GM18520 (cell line): ENCODE measurements at regions not wholly inside any gene's neighbourhood (a gene's known extent, or its start where the extent isn't known, plus 50 kb on each side); places are given as distances from the start of the nearest gene placed in this dataset.

Experiments used
- ATAC-seq: cut with Tn5 transposase; IDR thresholded peaks from one replicate; pipeline ENCODE4 v1.9.1; 2021; ENCODE audit not compliant: unreplicated experiment

- ATAC-seq: no peak
Observed at GRCh38 chr7:131900785-131901287, 344.4 kb upstream of the PODXL start.

- no peak for ATAC-seq
Observed at GRCh38 chr7:131899271-131900030, 343.0 kb upstream of the PODXL start.

- ATAC-seq: no peak
Observed at GRCh38 chr7:131898418-131898817, 342.0 kb upstream of the PODXL start.

- ATAC-seq: no peak
Observed at GRCh38 chr7:131897790-131898165, 341.4 kb upstream of the PODXL start.

GRCh38 chr7:131897016-131897789, 340.8 kb upstream of the PODXL start:
- no peak for ATAC-seq

- ATAC-seq: no peak
Observed at GRCh38 chr7:131896165-131896863, 339.9 kb upstream of the PODXL start.

- no peak for ATAC-seq
Observed at GRCh38 chr7:131895541-131896164, 339.2 kb upstream of the PODXL start.

- no peak for ATAC-seq
Observed at GRCh38 chr7:131893631-131894340, 337.4 kb upstream of the PODXL start.

- ATAC-seq: no peak
Observed at GRCh38 chr7:131890176-131890575, 333.7 kb upstream of the PODXL start.

GRCh38 chr7:131889572-131890150, 333.2 kb upstream of the PODXL start:
- ATAC-seq: no peak

- ATAC-seq: no peak
Observed at GRCh38 chr7:131883769-131884168, 327.3 kb upstream of the PODXL start.

GRCh38 chr7:131883196-131883595, 326.8 kb upstream of the PODXL start:
- ATAC-seq: no peak

- ATAC-seq: no peak
Observed at GRCh38 chr7:131882321-131882720, 325.9 kb upstream of the PODXL start.

- no peak for ATAC-seq
Observed at GRCh38 chr7:131880078-131880477, 323.6 kb upstream of the PODXL start.

- no peak for ATAC-seq
Observed at GRCh38 chr7:131879424-131879823, 323.0 kb upstream of the PODXL start.

GRCh38 chr7:131878777-131879176, 322.3 kb upstream of the PODXL start:
- no peak for ATAC-seq

- no peak for ATAC-seq
Observed at GRCh38 chr7:131873581-131873980, 317.2 kb upstream of the PODXL start.

GRCh38 chr7:131869986-131870385, 313.6 kb upstream of the PODXL start:
- ATAC-seq: no peak

GRCh38 chr7:131869169-131869844, 312.9 kb upstream of the PODXL start:
- no peak for ATAC-seq

- no peak for ATAC-seq
Observed at GRCh38 chr7:131867461-131867860, 311.0 kb upstream of the PODXL start.
